ENCODE measurements at regions not wholly inside any gene's neighbourhood (a gene's known extent, or its start where the extent isn't known, plus 50 kb on each side); places are given as distances from the start of the nearest gene placed in this dataset.

- in situ Hi-C loops (cut with HindIII; ENCODE audit: extremely low pct_ligation_motif_present, low pct_unique_long_range_greater_than_20kb) (no loop called here), intact Hi-C loops (cut with micrococcal nuclease; ENCODE audit: unreplicated experiment) (no loop called here)
- Histone ChIP-seq H3K9me3 (ENCODE audit: low read length) (no peaks in the 10 kb centered on the region), H3K79me2 (ENCODE audit: insufficient read depth, low read length) (no peaks in the 10 kb centered on the region), H3K4me3 (replicated peaks in 1 of 3; ENCODE audit: insufficient read depth in 1 of 3, low read depth in 2 of 3, low read length in 3 of 3) (no peak overlapping the region), H3K27ac (ENCODE audit: extremely low read length, insufficient read depth, low read length) (peak overlapping the region; percentile 1), H3K4me1 (ENCODE audit: insufficient read depth, low read length) (peaks cover 67% of the 10 kb centered on the region), H3K36me3 (replicated peaks in 1 of 2; ENCODE audit: control insufficient read depth in 1 of 2, insufficient read depth in 2 of 2, low read length in 2 of 2) (no peaks in the 10 kb centered on the region), H3K27me3 (ENCODE audit: control insufficient read depth in 1 of 2, insufficient read depth in 2 of 2, low read length in 2 of 2) (no peaks in the 10 kb centered on the region), H3K9ac (ENCODE audit: insufficient read depth, low read depth, low read length) (no peak overlapping the region), H3K4me2 (ENCODE audit: low read depth, low read length) (no peak overlapping the region), H4K20me1 (ENCODE audit: insufficient read depth, low read length) (no peaks in the 10 kb centered on the region), H2AFZ (ENCODE audit: low read length) (peak overlapping the region; percentile 67)
- ATAC-seq, result no peak
- CTCF ChIA-PET (ENCODE audit: low intra/inter-chr PET ratio, low total read pairs), result no interaction called here
- no peak for FAIRE-seq
- no TSS peak for BruUV-seq (replicated peaks)
- POLR2A ChIA-PET, result interaction anchor here (1.7 kb wide), 1 partner anchor 20 kb away, joined by 3 read pairs; no protein-coding TSS in a partner anchor
- DNase-seq (ENCODE audit: low spot score), result no peak
- TF ChIP-seq SMAD9 (CRISPR knock-in tag; IDR thresholded peaks at IDR 0.05) (no peak), ZNF619 (CRISPR knock-in tag; IDR thresholded peaks at IDR 0.05) (no peak), ZMYM4 (CRISPR knock-in tag; IDR thresholded peaks at IDR 0.05) (0 out of 2 replicates have a peak, but pooled peaks have one; percentile 19), ARID5B (CRISPR knock-in tag; IDR thresholded peaks at IDR 0.05) (no peak), HDAC2 (CRISPR knock-in tag; IDR thresholded peaks at IDR 0.05) (no peak), ZNF672 (CRISPR knock-in tag; IDR thresholded peaks at IDR 0.05) (no peak), TEAD3 (CRISPR knock-in tag; optimal IDR thresholded peaks at IDR 0.05; ENCODE audit: borderline replicate concordance) (no peak), HNF4A (CRISPR knock-in tag; IDR thresholded peaks at IDR 0.05) (0 out of 2 replicates have a peak, but pooled peaks have one; percentile 6), HIVEP1 (CRISPR knock-in tag; IDR thresholded peaks at IDR 0.05) (no peak), WIZ (CRISPR knock-in tag; IDR thresholded peaks at IDR 0.05) (no peak), REST (IDR thresholded peaks at IDR 0.05; ENCODE audit: borderline replicate concordance in 1 of 2, low read depth in 1 of 2, low read length in 2 of 2) (no peak), HIC2 (CRISPR knock-in tag; IDR thresholded peaks at IDR 0.05; ENCODE audit: low read depth) (no peak)
- TF ChIP-seq, protein P1, sequence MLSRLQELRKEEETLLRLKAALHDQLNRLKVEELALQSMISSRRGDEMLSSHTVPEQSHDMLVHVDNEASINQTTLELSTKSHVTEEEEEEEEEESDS (CRISPR knock-in tag; IDR thresholded peaks at IDR 0.05; ENCODE audit: borderline replicate concordance), result 0 out of 2 replicates have a peak, but pooled peaks have one; percentile 27
- TF ChIP-seq, protein P2, sequence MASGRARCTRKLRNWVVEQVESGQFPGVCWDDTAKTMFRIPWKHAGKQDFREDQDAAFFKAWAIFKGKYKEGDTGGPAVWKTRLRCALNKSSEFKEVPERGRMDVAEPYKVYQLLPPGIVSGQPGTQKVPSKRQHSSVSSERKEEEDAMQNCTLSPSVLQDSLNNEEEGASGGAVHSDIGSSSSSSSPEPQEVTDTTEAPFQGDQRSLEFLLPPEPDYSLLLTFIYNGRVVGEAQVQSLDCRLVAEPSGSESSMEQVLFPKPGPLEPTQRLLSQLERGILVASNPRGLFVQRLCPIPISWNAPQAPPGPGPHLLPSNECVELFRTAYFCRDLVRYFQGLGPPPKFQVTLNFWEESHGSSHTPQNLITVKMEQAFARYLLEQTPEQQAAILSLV (CRISPR knock-in tag; IDR thresholded peaks at IDR 0.05; ENCODE audit: borderline replicate concordance), result no peak
Observed at GRCh38 chr2:226139759-226140158, 659.9 kb downstream of the IRS1 start.
